HG03060 (cell line): ENCODE measurements at regions not wholly inside any gene's neighbourhood (a gene's known extent, or its start where the extent isn't known, plus 50 kb on each side); places are given as distances from the start of the nearest gene placed in this dataset.
"Not testable (repeated sequence)": the region's sequence is repeated elsewhere in the genome, so short reads cannot be mapped to it uniquely, and the experiment has no call there.

Experiments
- ATAC-seq: cut with Tn5 transposase; IDR thresholded peaks from one replicate; pipeline ENCODE4 v1.9.1; 2021; ENCODE audit warnings: low read depth, moderate number of reproducible peaks; ENCODE audit not compliant: unreplicated experiment

GRCh38 chr7:69439636-69440325 lies 158.5 kb upstream of the AUTS2 start:
- no peak for ATAC-seq

DNA sequence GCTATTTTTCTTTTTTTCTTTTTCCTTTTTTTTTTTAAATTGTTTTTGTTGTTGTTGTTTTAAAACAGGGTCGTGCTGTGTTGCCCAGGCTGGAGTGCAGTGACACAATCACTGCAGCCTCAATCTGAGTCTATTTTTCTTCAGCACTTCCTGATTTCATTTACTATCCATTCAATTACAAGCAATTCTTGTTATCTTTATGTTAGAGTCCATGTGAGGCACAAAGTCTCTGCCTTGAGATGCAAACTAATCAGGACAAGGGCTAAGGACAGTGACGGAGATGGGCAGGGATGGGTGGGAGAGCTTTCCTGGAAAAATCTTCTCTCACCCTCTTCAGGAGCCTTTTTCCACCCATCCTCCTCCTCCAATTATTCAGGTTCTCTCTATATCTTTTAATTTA lies 157.3 kb upstream of the AUTS2 start:
- ATAC-seq: no peak

GRCh38 chr7:69443136-69443535 lies 155.1 kb upstream of the AUTS2 start:
- ATAC-seq: no peak

DNA sequence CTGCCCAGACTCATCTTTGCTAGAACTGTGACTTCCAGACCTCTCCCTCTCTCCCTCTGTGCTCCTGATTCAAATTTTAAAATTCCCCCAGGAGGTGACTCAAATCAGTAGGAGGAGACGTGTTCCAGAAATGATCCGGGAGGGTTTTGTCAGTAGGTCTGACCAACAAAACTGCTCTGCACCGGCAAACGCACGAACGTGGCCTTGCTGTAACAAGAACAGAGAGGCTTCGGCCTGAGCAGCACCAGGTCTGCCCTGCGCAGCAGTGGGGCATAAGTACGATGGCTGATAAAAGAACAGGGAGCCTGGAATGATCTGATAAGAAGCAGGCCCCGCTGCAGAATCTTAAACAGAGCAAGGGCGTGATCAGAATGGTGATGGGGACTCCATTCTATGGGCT lies 152.7 kb upstream of the AUTS2 start:
- no peak for ATAC-seq

GRCh38 chr7:69446213-69446612 lies 152.1 kb upstream of the AUTS2 start:
- ATAC-seq: not testable (repeated sequence)

GRCh38 chr7:69448071-69448470 lies 150.2 kb upstream of the AUTS2 start:
- ATAC-seq: no peak

DNA sequence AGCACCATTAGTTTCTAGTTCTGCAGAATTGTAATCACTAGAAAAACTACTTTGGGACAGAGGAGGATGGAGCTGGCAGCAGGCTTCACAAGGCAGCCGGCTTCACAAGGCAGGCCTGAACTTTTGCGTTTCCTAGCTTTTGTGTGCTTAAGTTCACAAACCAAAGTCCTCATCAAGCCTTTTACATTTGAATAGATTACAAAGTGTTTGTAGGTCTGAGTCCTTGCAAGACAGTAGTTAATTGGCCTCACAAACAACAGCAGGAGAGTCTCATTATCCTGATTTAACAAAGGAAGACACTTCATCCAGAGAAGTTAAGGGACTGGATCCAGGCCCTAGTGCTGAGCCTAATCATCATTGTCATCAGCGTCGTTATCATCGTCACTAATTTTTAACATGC lies 147.8 kb upstream of the AUTS2 start:
- ATAC-seq: no peak

DNA sequence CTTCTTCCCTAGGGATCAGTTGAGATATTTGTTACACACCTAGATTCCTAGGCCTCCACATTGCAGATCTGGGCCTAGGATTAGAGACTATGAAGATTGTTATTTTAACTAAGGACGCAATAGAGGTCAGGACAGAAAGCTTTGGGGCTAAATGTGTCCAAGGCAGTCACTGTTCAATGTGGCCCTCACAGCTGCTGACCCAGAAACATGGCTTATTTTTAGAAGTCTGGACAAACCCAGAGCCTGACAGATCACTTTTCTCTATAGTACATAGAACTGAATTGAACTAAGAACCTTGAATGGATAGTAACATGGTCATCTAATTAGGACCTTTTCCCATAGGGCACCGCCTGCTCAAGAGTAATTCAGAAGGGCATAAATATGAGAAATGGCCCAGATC lies 146.6 kb upstream of the AUTS2 start:
- no peak for ATAC-seq

GRCh38 chr7:69452797-69453196 lies 145.5 kb upstream of the AUTS2 start:
- no peak for ATAC-seq

GRCh38 chr7:69457595-69458504 lies 140.4 kb upstream of the AUTS2 start:
- ATAC-seq: no peak

DNA sequence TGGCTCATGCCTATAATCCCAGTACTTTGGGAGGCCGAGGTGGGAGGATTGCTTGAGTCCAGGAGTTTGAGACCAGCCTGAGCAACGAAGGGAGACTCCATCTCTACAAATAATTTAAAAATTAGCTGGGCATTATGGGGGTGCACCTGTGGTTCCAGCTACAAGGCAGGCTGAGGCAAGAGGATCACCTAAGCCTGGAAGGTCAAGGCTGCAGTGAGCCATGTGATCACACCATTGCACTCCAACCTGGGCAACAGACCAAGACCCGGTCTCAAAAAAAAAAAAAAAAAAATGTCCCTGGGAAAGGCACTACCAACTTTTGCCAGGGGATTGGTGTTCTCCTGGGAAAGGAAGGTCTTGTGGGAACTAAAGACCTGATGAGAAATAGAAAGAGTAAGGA lies 134.2 kb upstream of the AUTS2 start:
- no peak for ATAC-seq

DNA sequence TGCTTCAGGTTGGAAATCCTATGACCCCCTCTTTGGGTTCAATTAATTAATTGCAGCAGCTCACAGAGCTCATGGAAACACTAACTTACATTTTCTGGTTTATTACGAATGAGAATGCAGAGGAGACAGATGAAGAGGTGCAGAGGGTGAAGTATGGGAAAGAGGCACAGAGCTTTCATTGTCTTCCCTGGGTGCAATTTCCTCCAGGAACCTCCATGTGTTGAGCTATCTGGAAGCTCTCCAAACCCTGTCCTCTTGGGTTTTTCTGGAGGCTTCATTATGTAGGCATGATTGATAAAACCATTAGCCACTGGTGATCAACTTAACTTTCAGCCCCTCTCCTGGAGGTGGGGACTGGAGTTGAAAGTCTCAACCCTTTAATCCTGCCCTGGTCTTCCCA lies 133.0 kb upstream of the AUTS2 start:
- no peak for ATAC-seq

- ATAC-seq: no peak
Observed at GRCh38 chr7:69467826-69468225, 130.4 kb upstream of the AUTS2 start.

DNA sequence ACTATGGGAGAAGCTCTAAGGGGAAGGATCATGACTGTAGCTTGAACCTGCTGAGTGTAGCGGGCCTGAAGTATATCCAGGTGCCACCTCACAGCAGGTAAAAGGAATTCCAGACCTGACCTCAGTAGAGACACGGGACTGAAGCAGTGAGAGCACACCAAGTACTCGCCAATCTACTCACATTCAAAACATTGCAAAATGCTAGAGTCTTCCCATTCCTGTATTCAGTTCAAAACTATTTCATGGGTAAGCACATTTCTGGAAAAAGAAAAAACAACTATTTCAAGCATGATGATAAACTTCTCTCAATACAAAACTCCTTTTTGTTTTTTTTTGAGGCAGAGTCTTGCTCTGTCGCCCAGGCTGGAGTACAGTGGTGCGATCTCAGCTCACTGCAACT lies 121.9 kb upstream of the AUTS2 start:
- ATAC-seq: no peak

- ATAC-seq: no peak
Observed at GRCh38 chr7:69482676-69483075, 115.6 kb upstream of the AUTS2 start.

GRCh38 chr7:69489533-69489932 lies 108.7 kb upstream of the AUTS2 start:
- ATAC-seq: no peak

GRCh38 chr7:69498671-69499070 lies 99.6 kb upstream of the AUTS2 start:
- no peak for ATAC-seq

GRCh38 chr7:69502358-69502757 lies 95.9 kb upstream of the AUTS2 start:
- no peak for ATAC-seq

DNA sequence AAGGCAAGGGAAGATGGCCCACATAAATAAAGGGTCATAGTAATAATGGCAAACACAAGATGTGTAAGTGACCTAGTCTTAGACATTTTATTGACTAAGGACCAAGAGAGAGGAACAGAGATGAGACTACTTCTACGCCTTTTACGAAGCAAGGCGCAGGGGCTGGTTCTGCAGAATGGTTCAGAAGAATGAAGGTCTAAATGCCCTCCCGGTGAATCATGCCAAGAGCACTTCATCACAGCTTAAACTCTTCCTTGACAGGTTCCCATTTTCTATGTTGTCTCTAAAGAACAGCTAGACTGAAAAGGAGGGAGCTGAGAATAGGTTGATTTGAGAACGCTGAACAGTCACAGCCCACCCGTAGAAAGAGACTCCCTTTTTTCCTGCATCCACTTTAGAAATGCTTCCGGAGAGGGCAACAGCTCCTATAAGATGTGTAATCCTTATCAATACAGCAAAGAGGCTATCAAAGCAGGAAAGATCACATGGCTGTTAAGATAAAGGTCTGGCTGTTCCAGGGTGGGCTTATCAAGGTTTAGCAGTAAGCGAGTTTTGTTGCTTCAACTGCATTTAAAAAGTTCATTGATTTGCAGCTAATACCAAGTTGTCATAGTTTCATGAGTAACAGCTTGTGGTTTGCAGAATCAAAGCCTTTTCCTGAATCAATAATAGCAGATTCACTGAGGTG lies 93.4 kb upstream of the AUTS2 start:
- no peak for ATAC-seq

DNA sequence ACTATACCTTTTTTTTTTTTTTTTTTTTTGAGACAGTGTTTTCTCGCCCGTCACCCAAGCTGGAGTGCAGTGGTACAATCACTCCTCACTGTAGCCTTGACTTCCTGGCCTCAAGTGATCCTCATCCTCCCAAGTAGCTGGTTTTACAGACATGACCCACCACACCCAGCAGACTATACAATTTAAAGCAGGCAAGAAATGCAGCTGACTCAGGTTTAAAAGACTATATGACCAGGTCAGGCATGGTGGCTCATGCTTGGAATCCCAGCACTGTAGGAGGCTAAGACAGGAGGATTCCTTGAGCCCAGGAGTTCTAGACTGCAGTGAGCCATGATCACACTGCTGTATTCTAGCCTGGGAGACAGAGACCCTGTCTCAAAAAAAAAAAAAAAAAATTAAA lies 89.5 kb upstream of the AUTS2 start:
- no peak for ATAC-seq

- ATAC-seq: no peak
Observed at GRCh38 chr7:69510114-69510513, 88.2 kb upstream of the AUTS2 start.
